GM12892 (cell line): ENCODE measurements at regions not wholly inside any gene's neighbourhood (a gene's known extent, or its start where the extent isn't known, plus 50 kb on each side); places are given as distances from the start of the nearest gene placed in this dataset.

ENCODE experiments used
- POLR2A ChIP-seq: IDR thresholded peaks from 2 replicates; pipeline ENCODE4 v1.6.1; 2011; ENCODE audit warnings: low read depth, low read length, control low read depth
- POLR2AphosphoS5 ChIP-seq: IDR thresholded peaks from 2 replicates; pipeline ENCODE4 v1.6.1; 2011; ENCODE audit warnings: low read depth, low read length, control low read depth
- TAF1 ChIP-seq: IDR thresholded peaks from 2 replicates; pipeline ENCODE4 v1.6.1; 2011; ENCODE audit warnings: low read depth, mild to moderate bottlenecking, control low read depth, low read length, borderline replicate concordance

DNA sequence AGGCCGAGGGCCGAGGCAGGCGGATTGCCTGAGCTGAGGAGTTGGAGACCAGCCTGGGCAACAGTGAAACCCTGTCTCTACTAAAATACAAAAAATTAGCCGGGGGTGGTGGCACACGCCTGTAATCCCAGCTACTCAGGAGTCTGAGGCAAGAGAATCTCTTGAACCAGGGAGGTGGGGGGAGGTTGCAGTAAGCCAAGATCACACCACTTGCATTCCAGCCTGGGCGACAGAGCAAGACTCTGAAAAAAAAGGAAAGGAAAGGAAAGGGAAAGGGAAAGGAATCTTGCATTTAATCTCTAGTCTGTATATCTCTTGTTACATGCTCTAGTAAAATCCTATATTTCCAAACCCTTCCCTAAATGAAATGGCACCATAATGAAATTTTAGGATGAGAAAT is 328.3 kb upstream of the ADGRL2 start:
- TF ChIP-seq POLR2A (no peak), TAF1 (no peak), POLR2AphosphoS5 (no peak)
